T-cell (primary cell): ENCODE measurements at regions not wholly inside any gene's neighbourhood (a gene's known extent, or its start where the extent isn't known, plus 50 kb on each side); places are given as distances from the start of the nearest gene placed in this dataset.

Experiments
- ATAC-seq, 4 experiments: fragments of 200-7000 bp in 3 of 4; fragments of 150-1000 bp in 1 of 4; cut with Tn5 transposase; replicated peaks in 1 of 4; 1 replicate in 3 of 4; 2 replicates in 1 of 4; pipeline ENCODE4 v1.10.0; 2021; ENCODE audit warnings: moderate library complexity in 3 of 4, mild to moderate bottlenecking in 2 of 4, moderate number of reproducible peaks in 1 of 4
- CTCF ChIA-PET, 2 donors: fragments of 300-600 bp; sonication (Branson Sonifier 250); formaldehyde crosslinking; loops; one replicate each; lab custom pipeline; 2022; ENCODE audit warnings: antibody characterized with exemption in 2 of 2; lab: Charles Lee
- POLR2A ChIA-PET, 2 donors: fragments of 300-600 bp; sonication (Branson Sonifier 250); formaldehyde crosslinking; loops; one replicate each; lab custom pipeline; 2022; ENCODE audit warnings: antibody characterized with exemption in 2 of 2; lab: Charles Lee
- DNase-seq, 35 experiments: peaks; one replicate each; pipeline versions ENCODE4 v3.0.0 to v3.0.0-alpha.2; 2013 to 2023
- H3K27ac ChIP-seq: one replicate; pipeline ENCODE4 v1.5.1; 2013; ENCODE audit warnings: low read length
- H3K27me3 ChIP-seq, 2 experiments: replicated peaks in 1 of 2; 1 replicate in 1 of 2; 2 replicates in 1 of 2; pipeline versions ENCODE4 v1.6.1 to v1.7.0; 2013; ENCODE audit warnings: low read length in 1 of 2, mixed read lengths in 1 of 2; ENCODE audit not compliant: control insufficient read depth in 2 of 2, insufficient read depth in 2 of 2; ENCODE audit errors: extremely low read depth in 1 of 2
- H3K36me3 ChIP-seq, 2 donors: 1 replicate in 1 of 2; 2 replicates in 1 of 2; pipeline versions ENCODE4 v1.6.1 to v1.7.0; 2013; ENCODE audit warnings: low read length in 1 of 2; ENCODE audit not compliant: control insufficient read depth in 2 of 2, insufficient read depth in 1 of 2; ENCODE audit errors: extremely low read depth in 1 of 2
- H3K4me1 ChIP-seq, 2 experiments: 1 replicate in 1 of 2; 2 replicates in 1 of 2; pipeline versions ENCODE4 v1.6.1 to v1.7.0; 2013; ENCODE audit warnings: low read length in 2 of 2, mixed read lengths in 1 of 2; ENCODE audit not compliant: insufficient read depth in 2 of 2, control insufficient read depth in 1 of 2; ENCODE audit errors: extremely low read depth in 1 of 2
- H3K4me3 ChIP-seq, 2 donors: 1 replicate in 1 of 2; 2 replicates in 1 of 2; pipeline versions ENCODE4 v1.5.1 to v1.7.0; 2013; ENCODE audit warnings: mild to moderate bottlenecking in 2 of 2, low read length in 1 of 2, moderate library complexity in 1 of 2; ENCODE audit not compliant: control insufficient read depth in 1 of 2; ENCODE audit errors: extremely low read depth in 1 of 2
- H3K9me3 ChIP-seq: 2 replicates; pipeline ENCODE4 v1.7.0; 2013
- H3K27ac Mint-ChIP-seq, 2 donors: one replicate each; pipeline ENCODE4 v1.8.0; 2020 to 2021; ENCODE audit warnings: mild to moderate bottlenecking in 2 of 2, mixed read lengths in 2 of 2
- H3K27me3 Mint-ChIP-seq, 2 donors: one replicate each; pipeline ENCODE4 v1.8.0; 2021 to 2022; ENCODE audit warnings: mixed read lengths in 2 of 2
- H3K36me3 Mint-ChIP-seq: one replicate; pipeline ENCODE4 v1.8.0; 2021; ENCODE audit warnings: mixed read lengths
- H3K4me1 Mint-ChIP-seq, 3 donors: one replicate each; pipeline ENCODE4 v1.8.0; 2020 to 2022; ENCODE audit warnings: mixed read lengths in 3 of 3, mild to moderate bottlenecking in 1 of 3
- H3K4me3 Mint-ChIP-seq, 3 donors: one replicate each; pipeline ENCODE4 v1.8.0; 2020 to 2022; ENCODE audit warnings: mild to moderate bottlenecking in 3 of 3, mixed read lengths in 3 of 3, moderate library complexity in 3 of 3
- H3K9me3 Mint-ChIP-seq, 3 donors: one replicate each; pipeline ENCODE4 v1.8.0; 2020 to 2022; ENCODE audit warnings: mixed read lengths in 3 of 3
- WGBS: methylation state at CpG from one replicate; pipeline ENCODE4 v1.1.5; 2013; ENCODE audit warnings: missing lambda C conversion rate; ENCODE audit not compliant: insufficient coverage; 5-methylcytosine and 5-hydroxymethylcytosine counted together

GRCh38 chr6:166222631-166223030 lies 55.0 kb upstream of the TBXT start:
- Histone ChIP-seq H3K27me3 (peaks cover 0 to 21% of the 10 kb centered on the region in 2 experiments), H3K36me3 (no peaks in the 10 kb centered on the region), H3K9me3 (no peaks in the 10 kb centered on the region), H3K4me1 (peaks cover 5 to 8% of the 10 kb centered on the region in 2 experiments), H3K27ac (no peak overlapping the region), H3K4me3 (no peak overlapping the region)
- Mint-ChIP-seq H3K27me3 (peaks cover 13 to 28% of the 10 kb centered on the region in 2 donors), H3K9me3 (peaks cover 0 to 3% (median 0%) of the 10 kb centered on the region in 3 donors), H3K27ac (no peak overlapping the region), H3K36me3 (no peaks in the 10 kb centered on the region), H3K4me1 (peaks cover 0 to 28% (median 11%) of the 10 kb centered on the region in 3 donors), H3K4me3 (no peak overlapping the region)
- ATAC-seq = no peak
- DNase-seq = no peak
- ChIA-PET CTCF (no interaction called here), POLR2A (no interaction called here)
- WGBS = 90% methylated on average over 6 of the region's 9 CpGs

- Histone ChIP-seq H3K9me3 (no peaks in the 10 kb centered on the region), H3K27me3 (peaks cover 0 to 21% of the 10 kb centered on the region in 2 experiments), H3K4me3 (no peak overlapping the region), H3K36me3 (no peaks in the 10 kb centered on the region), H3K4me1 (peaks cover 5 to 8% of the 10 kb centered on the region in 2 experiments), H3K27ac (no peak overlapping the region)
- ATAC-seq (no peak), DNase-seq (no peak)
- Mint-ChIP-seq H3K4me1 (peaks cover 0 to 28% (median 11%) of the 10 kb centered on the region in 3 donors), H3K9me3 (peaks cover 0 to 3% (median 0%) of the 10 kb centered on the region in 3 donors), H3K4me3 (no peak overlapping the region), H3K27ac (no peak overlapping the region), H3K27me3 (peaks cover 13 to 20% of the 10 kb centered on the region in 2 donors), H3K36me3 (no peaks in the 10 kb centered on the region)
- ChIA-PET POLR2A (no interaction called here), CTCF (no interaction called here)
- WGBS = 65% methylated on average over 10 of the region's 12 CpGs
Measured at GRCh38 chr6:166221636-166222035, 54.0 kb upstream of the TBXT start.

- Mint-ChIP-seq H3K27ac (no peak overlapping the region), H3K27me3 (peaks cover 12 to 20% of the 10 kb centered on the region in 2 donors), H3K36me3 (no peaks in the 10 kb centered on the region), H3K9me3 (peaks cover 0 to 3% (median 0%) of the 10 kb centered on the region in 3 donors), H3K4me3 (no peak overlapping the region), H3K4me1 (peaks cover 0 to 28% (median 11%) of the 10 kb centered on the region in 3 donors)
- POLR2A ChIA-PET = no interaction called here
- DNase-seq (peak in 4 of 35 experiments; percentile 19 to 33 (median 22)), ATAC-seq (peak in 3 of 4 experiments; percentile 52 to 73 (median 55))
- H3K4me1 ChIP-seq = peaks cover 5 to 8% of the 10 kb centered on the region in 2 experiments
- CTCF ChIA-PET = no interaction called here
- H3K27me3 ChIP-seq = peaks cover 0 to 15% of the 10 kb centered on the region in 2 experiments
- 49% methylated on average over 9 of the region's 11 CpGs for WGBS
- no peaks in the 10 kb centered on the region for H3K9me3 ChIP-seq
- no peaks in the 10 kb centered on the region for H3K36me3 ChIP-seq
- H3K4me3 ChIP-seq = no peak overlapping the region
- H3K27ac ChIP-seq = no peak overlapping the region
Measured at GRCh38 chr6:166221040-166221439, 53.4 kb upstream of the TBXT start.
